Panc1 (cell line): ENCODE measurements at regions not wholly inside any gene's neighbourhood (a gene's known extent, or its start where the extent isn't known, plus 50 kb on each side); places are given as distances from the start of the nearest gene placed in this dataset.

Source experiments
- CTCF ChIP-seq: fragments of 450-650 bp; IDR thresholded peaks from 2 replicates; pipeline ENCODE4 v1.5.1; 2017; ENCODE audit warnings: mild to moderate bottlenecking
- POLR2AphosphoS5 ChIP-seq: IDR thresholded peaks from 2 replicates; pipeline ENCODE4 v1.6.1; 2012; ENCODE audit warnings: mild to moderate bottlenecking, low read depth, low read length, moderate library complexity
- REST ChIP-seq, 2 experiments: IDR thresholded peaks; 2 replicates each; pipeline ENCODE4 v1.6.1; 2011 to 2012; ENCODE audit warnings: low read depth in 2 of 2, control low read depth in 1 of 2, low read length in 1 of 2, mild to moderate bottlenecking in 1 of 2, moderate library complexity in 1 of 2; ENCODE audit not compliant: insufficient read depth in 1 of 2
- TCF7L2 ChIP-seq: IDR thresholded peaks from 2 replicates; pipeline ENCODE4 v1.6.1; 2011; ENCODE audit warnings: mild to moderate bottlenecking, low read depth, low read length, inconsistent platforms

- no peak for TF ChIP-seq CTCF
- TF ChIP-seq POLR2AphosphoS5, result no peak
- TF ChIP-seq REST (IDR thresholded peaks at IDR 0.05; ENCODE audit: insufficient read depth in 1 of 2, low read depth in 2 of 2, low read length in 1 of 2), result no peak
- no peak for TF ChIP-seq TCF7L2
Observed at GRCh38 chr6:90885611-90886056, 298.8 kb upstream of the MAP3K7 start.
